NCI-H2171 treated with DMSO at 0.1 percent for 48 hours (cell line): ENCODE measurements at regions not wholly inside any gene's neighbourhood (a gene's known extent, or its start where the extent isn't known, plus 50 kb on each side); places are given as distances from the start of the nearest gene placed in this dataset.

ENCODE experiments used
- DNase-seq: peaks from one replicate; lab custom pipeline; 2025; lab: John Stamatoyannopoulos, UW

- no peak for DNase-seq
Measured at GRCh38 chr3:64354221-64354620, 129.0 kb upstream of the PRICKLE2 start.

- peak; percentile 25 for DNase-seq
Measured at GRCh38 chr3:64353226-64353625, 128.0 kb upstream of the PRICKLE2 start.

GRCh38 chr3:64352639-64352992 lies 127.3 kb upstream of the PRICKLE2 start:
- DNase-seq, result no peak

GRCh38 chr3:64351713-64352638 lies 126.7 kb upstream of the PRICKLE2 start:
- DNase-seq, result peak; percentile 48

GRCh38 chr3:64349551-64349950 lies 124.3 kb upstream of the PRICKLE2 start:
- no peak for DNase-seq

GRCh38 chr3:64345371-64345770 lies 120.1 kb upstream of the PRICKLE2 start:
- DNase-seq, result no peak

- no peak for DNase-seq
Measured at GRCh38 chr3:64344721-64345207, 119.5 kb upstream of the PRICKLE2 start.

DNA sequence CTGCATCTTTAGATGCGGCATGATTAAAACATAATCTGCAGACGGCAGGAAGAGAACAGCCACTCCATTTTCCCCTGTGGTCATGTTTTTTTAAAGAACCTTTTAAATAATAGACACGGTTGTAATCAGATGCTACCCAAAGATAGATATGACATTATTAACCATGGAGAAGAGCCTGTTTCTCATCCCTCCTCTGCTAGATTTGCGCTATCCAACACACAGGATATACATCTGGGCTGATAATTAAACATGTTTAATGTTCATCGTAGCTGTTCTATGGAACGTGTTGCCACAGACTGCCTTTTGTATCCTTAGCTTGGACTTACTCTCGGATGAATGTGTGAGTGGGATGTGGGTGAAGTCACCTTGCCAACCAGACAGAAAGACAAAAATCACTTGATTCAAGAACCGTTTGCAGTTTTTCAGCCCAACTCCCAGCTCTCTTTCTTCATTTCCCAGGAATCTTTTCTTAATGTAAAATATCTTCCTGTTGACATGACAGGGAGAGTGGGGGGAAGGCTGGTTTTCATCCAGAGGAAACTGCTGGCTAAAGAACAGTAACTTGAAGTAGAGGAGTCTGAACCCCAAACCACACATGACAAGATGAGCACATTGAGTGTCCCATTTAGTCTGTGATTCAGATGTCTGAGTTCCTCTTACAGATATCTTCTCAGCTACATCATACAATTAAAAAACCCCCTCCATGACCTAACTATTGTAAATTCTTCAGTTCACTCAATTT lies 118.6 kb upstream of the PRICKLE2 start:
- no peak for DNase-seq

DNA sequence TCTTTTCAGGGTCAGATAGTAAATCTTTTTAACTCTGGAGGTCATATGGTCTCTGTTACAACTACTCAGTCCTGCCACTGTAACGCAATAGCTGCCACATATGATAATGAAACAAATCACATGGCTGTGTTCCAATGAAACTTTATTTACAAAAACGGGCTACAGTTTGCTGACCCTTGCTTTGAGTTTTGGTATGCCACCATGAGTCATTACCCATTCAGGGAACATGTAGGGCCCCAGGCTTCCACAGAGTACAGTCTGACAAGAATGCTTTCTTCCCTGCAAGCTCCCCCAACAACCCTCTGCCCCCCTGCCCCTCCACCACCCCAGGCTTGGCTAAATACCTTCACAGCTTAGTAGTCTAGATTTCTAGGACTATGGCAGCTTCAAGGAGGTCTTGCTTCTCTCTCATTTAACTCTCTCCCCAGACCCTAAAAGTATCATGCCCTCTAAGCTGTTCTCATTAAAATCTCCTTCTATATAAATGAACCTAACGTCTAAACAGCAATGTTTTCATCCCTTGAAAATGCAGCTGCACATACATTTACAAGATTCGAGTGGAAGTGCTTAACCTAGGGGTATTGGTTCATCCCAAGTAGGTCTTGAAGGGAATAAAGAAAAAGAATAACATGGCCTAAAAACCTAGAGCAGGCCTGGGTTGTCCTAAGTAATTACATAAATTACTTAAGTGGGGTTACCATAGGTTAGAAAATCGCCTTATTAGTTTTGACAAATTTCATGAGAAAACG lies 117.8 kb upstream of the PRICKLE2 start:
- no peak for DNase-seq

GRCh38 chr3:64341296-64341695 lies 116.0 kb upstream of the PRICKLE2 start:
- DNase-seq, result no peak

GRCh38 chr3:64340641-64341101 lies 115.4 kb upstream of the PRICKLE2 start:
- no peak for DNase-seq

DNA sequence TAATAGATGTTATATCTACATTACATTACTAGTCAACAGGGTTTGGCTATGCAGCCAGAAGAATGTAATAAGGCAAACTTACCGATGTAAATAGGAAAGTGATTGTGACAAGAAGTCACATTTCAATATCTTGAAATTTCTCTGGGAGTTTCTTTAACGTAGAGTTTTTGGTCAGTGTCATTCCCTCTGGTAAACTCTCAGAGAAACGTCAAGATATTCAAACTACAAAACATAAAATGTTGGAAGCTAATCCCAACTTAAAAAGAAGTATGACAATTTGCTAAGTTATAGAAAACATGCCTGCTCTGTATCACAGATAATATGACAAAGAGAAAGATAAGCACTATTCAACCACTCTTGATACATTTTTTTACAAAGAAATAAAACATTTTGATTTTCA lies 111.2 kb upstream of the PRICKLE2 start:
- no peak for DNase-seq

DNA sequence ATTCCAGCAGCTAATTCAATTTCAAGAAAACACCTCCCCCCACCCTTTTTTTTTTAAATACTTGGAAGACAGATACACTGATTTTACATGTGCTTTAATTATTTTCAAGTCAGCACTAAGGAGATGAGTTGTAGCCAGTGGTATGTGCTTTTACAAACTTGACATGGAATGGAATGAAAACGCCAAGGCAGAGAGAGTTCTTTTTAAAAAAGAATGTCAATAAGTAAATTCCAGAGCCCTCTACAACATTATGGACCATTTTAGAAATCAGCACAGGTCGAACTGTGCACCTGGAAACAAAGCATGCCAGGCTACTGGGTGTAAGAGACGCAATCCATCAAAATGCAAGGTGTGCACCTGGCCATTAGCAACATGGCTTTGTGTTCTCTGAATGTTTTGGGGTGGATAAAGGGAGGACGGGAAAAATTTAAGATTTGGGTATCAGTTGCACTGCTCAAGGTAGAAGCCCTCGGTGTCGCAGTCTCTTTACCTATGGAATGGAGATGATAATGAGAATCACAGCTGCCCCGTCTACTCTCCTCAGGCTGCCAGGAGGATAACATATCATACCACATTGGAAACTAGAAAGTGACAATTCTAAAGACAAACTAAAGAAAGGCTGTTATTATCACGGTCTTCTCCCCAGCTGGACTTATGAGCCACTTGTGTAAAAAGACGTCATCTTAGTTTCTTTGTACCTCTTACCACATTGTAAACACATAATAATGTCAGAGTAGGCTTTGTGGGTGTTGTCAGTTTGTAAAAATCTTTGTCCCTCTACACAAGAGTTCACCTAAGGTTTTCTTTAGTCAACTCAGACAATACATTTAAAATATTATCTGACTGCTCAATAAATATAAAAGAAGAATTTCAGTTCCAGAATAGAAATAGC lies 107.4 kb upstream of the PRICKLE2 start:
- no peak for DNase-seq

DNA sequence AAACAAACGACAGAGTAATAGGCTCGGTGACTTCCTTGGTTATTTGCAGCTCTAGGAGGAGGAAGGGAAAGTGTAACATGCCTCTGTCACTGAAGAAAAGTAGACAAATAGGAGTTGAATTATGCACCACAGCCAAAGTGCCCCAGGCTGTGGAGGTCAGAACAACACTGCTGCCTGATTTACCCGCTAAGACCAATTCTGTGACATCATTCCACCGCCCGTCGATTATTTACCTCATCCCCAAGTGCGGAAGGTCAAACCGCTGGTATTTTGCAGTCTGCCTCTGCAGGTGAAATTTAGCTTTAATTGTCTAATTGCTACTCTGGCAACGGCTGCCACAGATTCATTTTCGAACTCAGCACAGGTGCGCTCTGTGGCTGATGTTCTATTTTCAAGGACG lies 106.3 kb upstream of the PRICKLE2 start:
- no peak for DNase-seq

DNA sequence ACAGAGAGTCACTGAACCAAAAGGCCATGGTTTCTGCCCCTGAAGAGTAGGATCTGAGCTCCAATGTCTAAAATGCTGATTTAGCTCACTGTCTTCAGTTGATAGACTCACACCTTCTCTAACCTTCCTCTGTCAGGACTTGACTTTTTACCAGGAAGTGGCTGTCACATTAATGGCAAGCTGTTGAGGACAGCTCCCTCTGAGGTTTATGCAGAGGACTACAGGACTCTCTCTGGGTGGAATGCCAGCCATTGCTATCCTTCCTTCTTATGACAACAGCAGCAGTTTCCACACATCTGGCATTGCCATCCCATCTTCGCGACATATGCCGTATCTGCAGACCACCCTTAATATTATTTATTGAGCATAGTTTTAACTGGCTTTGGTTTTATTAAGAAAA lies 103.8 kb upstream of the PRICKLE2 start:
- DNase-seq, result no peak

GRCh38 chr3:64327100-64327804 lies 102.0 kb upstream of the PRICKLE2 start:
- DNase-seq, result no peak

GRCh38 chr3:64321747-64322146 lies 96.5 kb upstream of the PRICKLE2 start:
- DNase-seq, result no peak

DNA sequence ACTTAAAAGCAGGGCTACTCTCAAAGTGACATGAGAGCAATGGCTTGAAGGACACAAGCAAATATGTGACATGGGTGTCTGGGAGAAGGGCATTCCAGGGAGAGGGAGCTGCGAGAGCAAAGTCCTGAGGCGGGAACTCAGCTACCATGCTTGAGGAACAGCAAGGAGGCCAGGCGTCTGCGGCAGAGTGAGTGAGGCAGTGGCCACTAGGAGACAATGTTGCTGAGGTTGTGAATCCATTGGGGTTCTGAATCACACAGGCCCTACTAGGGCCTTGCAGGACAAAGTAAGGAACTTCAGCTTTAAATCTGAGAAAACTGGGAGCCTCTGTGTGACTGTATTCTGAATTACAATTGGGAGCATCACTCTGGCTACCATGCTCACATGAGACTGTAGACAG lies 94.1 kb upstream of the PRICKLE2 start:
- no peak for DNase-seq

DNA sequence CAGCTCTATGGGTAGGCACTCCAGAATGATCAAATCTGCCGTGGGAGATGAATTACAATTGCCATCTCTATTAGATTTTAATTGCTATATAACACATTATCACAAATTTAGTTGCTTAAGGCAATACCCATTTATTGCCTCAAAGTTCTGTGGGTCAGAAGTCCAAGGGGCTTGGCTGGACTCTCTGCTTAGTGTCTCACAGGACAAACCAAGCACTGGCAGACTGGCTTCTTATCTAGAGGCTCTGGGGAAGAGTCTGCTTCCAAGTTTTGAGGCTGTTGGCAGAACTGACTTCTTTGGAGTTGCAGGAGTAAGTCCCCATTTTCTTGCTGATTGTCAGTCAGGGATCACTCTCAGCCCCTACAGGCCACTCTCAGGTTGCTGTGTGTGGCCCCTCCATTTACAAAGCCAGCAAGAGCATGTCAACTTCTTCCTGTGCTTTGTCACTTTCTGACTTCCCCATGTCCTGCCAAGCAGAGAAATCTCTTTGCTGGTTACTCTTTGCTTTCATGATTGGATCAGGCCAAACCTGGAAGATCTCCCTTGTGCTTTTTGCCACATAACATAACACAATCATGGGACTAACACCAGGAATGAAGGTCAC lies 93.5 kb upstream of the PRICKLE2 start:
- DNase-seq, result no peak

GRCh38 chr3:64318001-64318400 lies 92.7 kb upstream of the PRICKLE2 start:
- no peak for DNase-seq
